ENCODE measurements at regions not wholly inside any gene's neighbourhood (a gene's known extent, or its start where the extent isn't known, plus 50 kb on each side); places are given as distances from the start of the nearest gene placed in this dataset.
"Not testable (repeated sequence)": the region's sequence is repeated elsewhere in the genome, so short reads cannot be mapped to it uniquely, and the experiment has no call there.

GRCh38 chr5:116772806-116773205, 198.2 kb upstream of the SEMA6A start:
- Histone ChIP-seq H3K79me2 (ENCODE audit: low read depth) (no peaks in the 10 kb centered on the region), H3K9me2 (ENCODE audit: insufficient read depth) (no peaks in the 10 kb centered on the region), H3K9me3 (ENCODE audit: insufficient read depth, low read depth) (no peaks in the 10 kb centered on the region), H3K4me1 (replicated peaks; ENCODE audit: insufficient read depth) (no peaks in the 10 kb centered on the region), H3K27ac (no peak overlapping the region), H4K20me1 (ENCODE audit: insufficient read depth) (no peaks in the 10 kb centered on the region), H2AFZ (no peak overlapping the region), H3K36me3 (ENCODE audit: low read depth) (no peaks in the 10 kb centered on the region), H3K27me3 (ENCODE audit: insufficient read depth, low read depth) (peaks cover 55% of the 10 kb centered on the region), H3K4me2 (no peak overlapping the region), H3K4me3 (no peak overlapping the region), H3F3A (ENCODE audit: insufficient read depth, low read depth) (no peaks in the 10 kb centered on the region)
- intact Hi-C loops (cut with micrococcal nuclease; ENCODE audit: unreplicated experiment), result no loop called here
- TF ChIP-seq EZH2 (IDR thresholded peaks at IDR 0.05; ENCODE audit: low read depth) (no peak), CTCF (conservative IDR thresholded peaks at IDR 0.05) (no peak)
- DNase-seq, result no peak
- BruUV-seq (replicated peaks), result no TSS peak
- POLR2A ChIA-PET (ENCODE audit: unreplicated experiment), result no interaction called here
- CTCF ChIA-PET, result no interaction called here

DNA sequence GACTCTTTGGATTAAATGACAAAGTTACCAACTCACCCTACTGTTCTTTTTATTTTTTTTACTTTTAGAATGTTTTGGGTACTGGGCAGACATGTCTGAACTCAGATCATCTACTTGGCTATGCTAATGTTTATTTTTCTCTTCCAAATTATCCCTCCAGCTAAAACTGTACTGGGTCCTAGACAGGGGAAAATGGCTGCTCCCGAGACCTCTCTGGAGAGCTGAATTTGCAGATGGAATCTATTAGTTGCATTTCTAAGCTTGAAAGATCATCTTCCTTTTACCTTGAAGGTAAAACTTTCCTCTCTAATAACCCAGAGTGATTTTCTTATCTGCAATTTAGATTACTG, 197.5 kb upstream of the SEMA6A start:
- no peaks in the 10 kb centered on the region for H3F3A ChIP-seq (ENCODE audit: insufficient read depth, low read depth)
- BruUV-seq (replicated peaks), result no TSS peak
- no peak overlapping the region for H3K4me2 ChIP-seq
- no peaks in the 10 kb centered on the region for H3K4me1 ChIP-seq (replicated peaks; ENCODE audit: insufficient read depth)
- H3K27ac ChIP-seq, result no peak overlapping the region
- TF ChIP-seq CTCF (conservative IDR thresholded peaks at IDR 0.05) (no peak), EZH2 (IDR thresholded peaks at IDR 0.05; ENCODE audit: low read depth) (no peak)
- ChIA-PET CTCF (no interaction called here), POLR2A (ENCODE audit: unreplicated experiment) (no interaction called here)
- H3K27me3 ChIP-seq (ENCODE audit: insufficient read depth, low read depth), result peaks cover 55% of the 10 kb centered on the region
- no peaks in the 10 kb centered on the region for H3K9me2 ChIP-seq (ENCODE audit: insufficient read depth)
- intact Hi-C loops (cut with micrococcal nuclease; ENCODE audit: unreplicated experiment), result no loop called here
- no peaks in the 10 kb centered on the region for H3K36me3 ChIP-seq (ENCODE audit: low read depth)
- H4K20me1 ChIP-seq (ENCODE audit: insufficient read depth), result no peaks in the 10 kb centered on the region
- H3K79me2 ChIP-seq (ENCODE audit: low read depth), result no peaks in the 10 kb centered on the region
- no peak overlapping the region for H3K4me3 ChIP-seq
- no peak for DNase-seq
- no peak overlapping the region for H2AFZ ChIP-seq
- no peaks in the 10 kb centered on the region for H3K9me3 ChIP-seq (ENCODE audit: insufficient read depth, low read depth)

DNA sequence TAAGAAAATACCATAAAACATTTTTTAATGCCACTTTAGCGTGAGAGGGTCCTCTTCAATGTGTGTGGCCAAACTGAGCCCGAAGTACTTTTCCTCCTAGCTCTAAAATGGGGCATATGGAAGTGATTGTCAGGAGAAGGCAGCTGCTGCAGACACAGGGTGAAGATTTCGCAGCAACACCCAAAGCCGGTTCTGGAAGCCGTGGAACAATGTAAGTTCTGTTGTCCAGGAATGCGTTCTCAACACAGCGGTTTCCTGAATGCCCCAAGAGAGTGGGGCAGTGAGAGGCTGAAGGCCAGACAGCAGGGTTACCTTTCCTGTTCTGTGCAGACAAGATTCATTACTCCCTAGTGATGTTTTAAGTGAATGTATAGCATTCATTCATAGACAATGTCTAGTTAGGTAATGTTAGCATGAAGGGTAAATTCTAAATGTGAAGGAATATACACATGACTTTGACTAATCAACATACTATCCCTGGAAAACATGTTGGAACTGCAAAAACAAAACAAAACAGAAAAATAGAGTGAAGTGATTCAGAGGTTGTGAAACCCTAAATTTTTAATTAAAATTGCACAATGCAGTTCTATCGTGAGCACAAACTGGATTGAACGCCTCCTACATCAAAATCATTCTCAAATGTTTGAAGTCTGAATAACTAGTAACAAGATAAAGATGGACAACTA, 197.0 kb upstream of the SEMA6A start:
- BruUV-seq (replicated peaks), result no TSS peak
- no peak for DNase-seq
- Histone ChIP-seq H3K27me3 (ENCODE audit: insufficient read depth, low read depth) (peaks cover 50% of the 10 kb centered on the region), H3K79me2 (ENCODE audit: low read depth) (no peaks in the 10 kb centered on the region), H4K20me1 (ENCODE audit: insufficient read depth) (no peaks in the 10 kb centered on the region), H3K9me2 (ENCODE audit: insufficient read depth) (no peaks in the 10 kb centered on the region), H3K27ac (no peak overlapping the region), H3K4me3 (no peak overlapping the region), H2AFZ (no peak overlapping the region), H3K4me1 (replicated peaks; ENCODE audit: insufficient read depth) (no peaks in the 10 kb centered on the region), H3K4me2 (no peak overlapping the region), H3F3A (ENCODE audit: insufficient read depth, low read depth) (no peaks in the 10 kb centered on the region), H3K9me3 (ENCODE audit: insufficient read depth, low read depth) (no peaks in the 10 kb centered on the region), H3K36me3 (ENCODE audit: low read depth) (no peaks in the 10 kb centered on the region)
- intact Hi-C loops (cut with micrococcal nuclease; ENCODE audit: unreplicated experiment), result no loop called here
- no peak for TF ChIP-seq CTCF (conservative IDR thresholded peaks at IDR 0.05)
- no peak for TF ChIP-seq EZH2 (IDR thresholded peaks at IDR 0.05; ENCODE audit: low read depth)
- ChIA-PET POLR2A (ENCODE audit: unreplicated experiment) (no interaction called here), CTCF (no interaction called here)

GRCh38 chr5:116769953-116770352, 195.3 kb upstream of the SEMA6A start:
- BruUV-seq (replicated peaks); H3K9me2 ChIP-seq (ENCODE audit: insufficient read depth); DNase-seq; CTCF ChIA-PET; H3K27ac ChIP-seq; H4K20me1 ChIP-seq (ENCODE audit: insufficient read depth); H3K36me3 ChIP-seq (ENCODE audit: low read depth); H3K4me2 ChIP-seq; H3F3A ChIP-seq (ENCODE audit: insufficient read depth, low read depth); H3K4me3 ChIP-seq; H2AFZ ChIP-seq; intact Hi-C loops (cut with micrococcal nuclease; ENCODE audit: unreplicated experiment); H3K9me3 ChIP-seq (ENCODE audit: insufficient read depth, low read depth); H3K4me1 ChIP-seq (replicated peaks; ENCODE audit: insufficient read depth); H3K79me2 ChIP-seq (ENCODE audit: low read depth); POLR2A ChIA-PET (ENCODE audit: unreplicated experiment): not testable (repeated sequence)
- H3K27me3 ChIP-seq (ENCODE audit: insufficient read depth, low read depth), result peaks cover 42% of the 10 kb centered on the region
